ENCODE measurements at regions not wholly inside any gene's neighbourhood (a gene's known extent, or its start where the extent isn't known, plus 50 kb on each side); places are given as distances from the start of the nearest gene placed in this dataset.

GRCh38 chr1:20426923-20427322 lies 59.1 kb downstream of the CAMK2N1 start (continued):
- TF ChIP-seq KDM5B (CRISPR knock-in tag; IDR thresholded peaks at IDR 0.05; ENCODE audit: borderline replicate concordance) (no peak), ZNF772 (CRISPR knock-in tag; IDR thresholded peaks at IDR 0.05) (no peak), ZNF124 (CRISPR knock-in tag; IDR thresholded peaks at IDR 0.05) (no peak), CSRNP1 (CRISPR knock-in tag; IDR thresholded peaks at IDR 0.05) (no peak), ZNF660 (CRISPR knock-in tag; IDR thresholded peaks at IDR 0.05; ENCODE audit: borderline replicate concordance, low read depth) (no peak), ZNF7 (CRISPR knock-in tag; IDR thresholded peaks at IDR 0.05) (no peak), NFE2L2 (IDR thresholded peaks at IDR 0.05; ENCODE audit: low read length) (no peak)

GRCh38 chr1:20426371-20426770 lies 59.6 kb downstream of the CAMK2N1 start:
- Histone ChIP-seq H4K20me1 (ENCODE audit: insufficient read depth, low read length) (no peaks in the 10 kb centered on the region), H3K27me3 (ENCODE audit: control insufficient read depth in 1 of 2, insufficient read depth in 2 of 2, low read length in 2 of 2) (peaks cover 0 to 3% of the 10 kb centered on the region in 2 experiments; a peak in 2 of 5 replicates), H3K4me2 (ENCODE audit: low read depth, low read length) (no peak overlapping the region), H3K4me1 (ENCODE audit: insufficient read depth, low read length) (no peaks in the 10 kb centered on the region), H3K9me3 (ENCODE audit: low read length) (peaks cover 14% of the 10 kb centered on the region), H3K4me3 (replicated peaks in 1 of 3; ENCODE audit: insufficient read depth in 1 of 3, low read depth in 2 of 3, low read length in 3 of 3) (no peak overlapping the region), H2AFZ (ENCODE audit: low read length) (no peak overlapping the region), H3K27ac (ENCODE audit: extremely low read length, insufficient read depth, low read length) (no peak overlapping the region), H3K79me2 (ENCODE audit: insufficient read depth, low read length) (no peaks in the 10 kb centered on the region), H3K36me3 (replicated peaks in 1 of 2; ENCODE audit: control insufficient read depth in 1 of 2, insufficient read depth in 2 of 2, low read length in 2 of 2) (no peaks in the 10 kb centered on the region), H3K9ac (ENCODE audit: insufficient read depth, low read depth, low read length) (no peak overlapping the region)
- DNase-seq (ENCODE audit: low spot score) (no peak), FAIRE-seq (no peak), ATAC-seq (no peak)
- in situ Hi-C loops (cut with HindIII; ENCODE audit: extremely low pct_ligation_motif_present, low pct_unique_long_range_greater_than_20kb) (loop anchor here (10.0 kb wide), 1 partner anchor 212 kb away; no protein-coding TSS in a partner anchor), intact Hi-C loops (cut with micrococcal nuclease; ENCODE audit: unreplicated experiment) (no loop called here)
- ChIA-PET POLR2A (no interaction called here), CTCF (ENCODE audit: low intra/inter-chr PET ratio, low total read pairs) (no interaction called here)
- 35% methylated on average over 4 of the region's 4 CpGs for WGBS (ENCODE audit: low lambda C conversion rate)
- no TSS peak for BruUV-seq (replicated peaks)
- no peak for TF ChIP-seq ZNF569 (CRISPR knock-in tag; IDR thresholded peaks at IDR 0.05; ENCODE audit: borderline replicate concordance)
- no peak for TF ChIP-seq ELF1 (CRISPR knock-in tag; IDR thresholded peaks at IDR 0.05)
- TF ChIP-seq, protein P1, sequence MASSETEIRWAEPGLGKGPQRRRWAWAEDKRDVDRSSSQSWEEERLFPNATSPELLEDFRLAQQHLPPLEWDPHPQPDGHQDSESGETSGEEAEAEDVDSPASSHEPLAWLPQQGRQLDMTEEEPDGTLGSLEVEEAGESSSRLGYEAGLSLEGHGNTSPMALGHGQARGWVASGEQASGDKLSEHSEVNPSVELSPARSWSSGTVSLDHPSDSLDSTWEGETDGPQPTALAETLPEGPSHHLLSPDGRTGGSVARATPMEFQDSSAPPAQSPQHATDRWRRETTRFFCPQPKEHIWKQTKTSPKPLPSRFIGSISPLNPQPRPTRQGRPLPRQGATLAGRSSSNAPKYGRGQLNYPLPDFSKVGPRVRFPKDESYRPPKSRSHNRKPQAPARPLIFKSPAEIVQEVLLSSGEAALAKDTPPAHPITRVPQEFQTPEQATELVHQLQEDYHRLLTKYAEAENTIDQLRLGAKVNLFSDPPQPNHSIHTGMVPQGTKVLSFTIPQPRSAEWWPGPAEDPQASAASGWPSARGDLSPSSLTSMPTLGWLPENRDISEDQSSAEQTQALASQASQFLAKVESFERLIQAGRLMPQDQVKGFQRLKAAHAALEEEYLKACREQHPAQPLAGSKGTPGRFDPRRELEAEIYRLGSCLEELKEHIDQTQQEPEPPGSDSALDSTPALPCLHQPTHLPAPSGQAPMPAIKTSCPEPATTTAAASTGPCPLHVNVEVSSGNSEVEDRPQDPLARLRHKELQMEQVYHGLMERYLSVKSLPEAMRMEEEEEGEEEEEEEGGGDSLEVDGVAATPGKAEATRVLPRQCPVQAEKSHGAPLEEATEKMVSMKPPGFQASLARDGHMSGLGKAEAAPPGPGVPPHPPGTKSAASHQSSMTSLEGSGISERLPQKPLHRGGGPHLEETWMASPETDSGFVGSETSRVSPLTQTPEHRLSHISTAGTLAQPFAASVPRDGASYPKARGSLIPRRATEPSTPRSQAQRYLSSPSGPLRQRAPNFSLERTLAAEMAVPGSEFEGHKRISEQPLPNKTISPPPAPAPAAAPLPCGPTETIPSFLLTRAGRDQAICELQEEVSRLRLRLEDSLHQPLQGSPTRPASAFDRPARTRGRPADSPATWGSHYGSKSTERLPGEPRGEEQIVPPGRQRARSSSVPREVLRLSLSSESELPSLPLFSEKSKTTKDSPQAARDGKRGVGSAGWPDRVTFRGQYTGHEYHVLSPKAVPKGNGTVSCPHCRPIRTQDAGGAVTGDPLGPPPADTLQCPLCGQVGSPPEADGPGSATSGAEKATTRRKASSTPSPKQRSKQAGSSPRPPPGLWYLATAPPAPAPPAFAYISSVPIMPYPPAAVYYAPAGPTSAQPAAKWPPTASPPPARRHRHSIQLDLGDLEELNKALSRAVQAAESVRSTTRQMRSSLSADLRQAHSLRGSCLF (CRISPR knock-in tag; IDR thresholded peaks at IDR 0.05; ENCODE audit: borderline replicate concordance): no peak
- TF ChIP-seq TSC22D2 (CRISPR knock-in tag; IDR thresholded peaks at IDR 0.05; ENCODE audit: borderline replicate concordance): no peak
- TF ChIP-seq ZFP41 (CRISPR knock-in tag; IDR thresholded peaks at IDR 0.05; ENCODE audit: borderline replicate concordance): no peak
- TF ChIP-seq ZNF607 (CRISPR knock-in tag; IDR thresholded peaks at IDR 0.05; ENCODE audit: borderline replicate concordance): no peak

Measured in HepG2 (cell line).